AG09319 (cell line): ENCODE measurements at regions not wholly inside any gene's neighbourhood (a gene's known extent, or its start where the extent isn't known, plus 50 kb on each side); places are given as distances from the start of the nearest gene placed in this dataset.

Source experiments
- DNase-seq: peaks from one replicate; pipeline ENCODE4 v3.0.0-alpha.2; 2010; ENCODE audit warnings: low read depth; ENCODE audit errors: extremely low read depth
- TF ChIP-seq, protein P1 (sequence below): IDR thresholded peaks from 2 replicates; pipeline ENCODE4 v1.5.1; 2011; ENCODE audit warnings: low read depth, mild to moderate bottlenecking, inconsistent platforms, low read length, moderate library complexity

DNA sequence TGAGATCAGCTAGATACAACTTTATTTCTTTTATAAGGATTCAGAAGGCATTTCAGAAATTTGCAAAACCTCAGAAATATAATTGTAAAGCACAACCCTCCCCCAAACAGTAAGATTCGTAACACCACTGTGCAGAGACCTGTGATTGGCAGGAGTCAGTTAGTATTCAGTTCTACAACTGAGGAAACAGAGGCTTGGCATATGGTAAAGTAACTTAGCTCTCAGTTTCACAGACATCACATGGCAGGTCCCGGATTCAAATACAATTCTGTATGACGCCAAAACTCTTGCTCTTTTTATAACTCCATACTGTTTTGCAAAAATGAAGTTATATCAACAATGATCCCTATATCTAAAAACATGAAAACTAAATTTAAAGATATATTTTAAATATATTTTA, 225.6 kb upstream of the LMCD1 start:
- TF ChIP-seq, protein P1, sequence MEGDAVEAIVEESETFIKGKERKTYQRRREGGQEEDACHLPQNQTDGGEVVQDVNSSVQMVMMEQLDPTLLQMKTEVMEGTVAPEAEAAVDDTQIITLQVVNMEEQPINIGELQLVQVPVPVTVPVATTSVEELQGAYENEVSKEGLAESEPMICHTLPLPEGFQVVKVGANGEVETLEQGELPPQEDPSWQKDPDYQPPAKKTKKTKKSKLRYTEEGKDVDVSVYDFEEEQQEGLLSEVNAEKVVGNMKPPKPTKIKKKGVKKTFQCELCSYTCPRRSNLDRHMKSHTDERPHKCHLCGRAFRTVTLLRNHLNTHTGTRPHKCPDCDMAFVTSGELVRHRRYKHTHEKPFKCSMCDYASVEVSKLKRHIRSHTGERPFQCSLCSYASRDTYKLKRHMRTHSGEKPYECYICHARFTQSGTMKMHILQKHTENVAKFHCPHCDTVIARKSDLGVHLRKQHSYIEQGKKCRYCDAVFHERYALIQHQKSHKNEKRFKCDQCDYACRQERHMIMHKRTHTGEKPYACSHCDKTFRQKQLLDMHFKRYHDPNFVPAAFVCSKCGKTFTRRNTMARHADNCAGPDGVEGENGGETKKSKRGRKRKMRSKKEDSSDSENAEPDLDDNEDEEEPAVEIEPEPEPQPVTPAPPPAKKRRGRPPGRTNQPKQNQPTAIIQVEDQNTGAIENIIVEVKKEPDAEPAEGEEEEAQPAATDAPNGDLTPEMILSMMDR: no peak
- no peak for DNase-seq

DNA sequence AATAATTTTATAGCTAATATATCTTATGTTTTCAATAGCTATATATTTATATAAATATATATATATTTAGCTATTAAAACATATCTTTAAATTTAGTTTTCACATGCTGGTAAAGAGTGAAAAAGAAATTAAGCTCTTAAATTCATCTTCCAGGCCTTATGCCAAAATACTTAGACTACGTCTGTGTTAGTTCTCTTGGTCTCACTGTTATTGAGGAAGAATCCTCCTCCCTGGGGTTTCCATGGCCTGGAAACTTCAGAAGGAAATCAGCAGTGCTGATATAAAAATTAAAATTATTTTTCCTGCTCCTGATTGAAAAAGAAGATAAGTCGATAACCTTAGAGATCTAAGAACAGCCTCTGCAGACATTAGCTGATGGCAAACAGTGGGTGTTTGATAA, 225.1 kb upstream of the LMCD1 start:
- TF ChIP-seq, protein P1: no peak
- DNase-seq: no peak

DNA sequence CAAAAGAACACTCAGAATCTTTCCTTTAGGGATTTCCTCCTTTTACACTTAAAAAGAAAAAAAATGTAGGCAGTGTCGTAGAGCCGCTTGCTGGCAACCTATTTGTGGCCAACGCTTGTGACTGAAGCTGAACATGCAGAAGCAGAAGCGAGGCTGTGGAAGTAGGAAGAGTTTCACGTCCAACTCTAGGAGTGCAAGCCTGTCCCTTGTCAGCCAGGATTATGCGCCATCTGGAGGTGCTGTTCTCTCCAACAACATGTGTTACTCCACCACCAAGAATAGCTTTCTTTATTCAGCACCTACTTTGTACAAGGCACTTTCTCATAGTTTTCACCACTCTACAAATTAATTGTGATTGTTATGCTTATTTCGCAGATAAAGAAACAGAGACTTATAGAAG, 223.2 kb upstream of the LMCD1 start:
- TF ChIP-seq, protein P1: no peak
- DNase-seq: no peak

DNA sequence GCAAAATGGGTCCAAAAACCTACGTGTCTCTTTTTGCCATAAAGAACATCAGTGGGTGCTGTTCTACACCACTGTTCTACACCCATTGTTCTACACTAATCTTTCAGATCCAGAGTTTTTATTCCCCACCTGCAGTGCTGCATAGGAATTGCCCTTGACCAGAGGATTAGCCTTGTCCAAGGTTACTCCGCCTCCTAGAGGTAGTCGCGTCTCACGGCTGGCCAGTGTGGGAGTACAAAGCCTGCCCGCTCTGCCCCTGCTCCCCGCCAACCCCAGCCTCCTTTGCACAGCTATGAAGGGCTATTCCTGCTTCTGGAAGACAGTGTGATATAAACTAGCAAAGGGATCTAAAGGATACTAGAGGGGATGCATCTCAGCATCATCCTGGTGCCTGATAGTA, 222.1 kb upstream of the LMCD1 start:
- DNase-seq: no peak
- TF ChIP-seq, protein P1: no peak

DNA sequence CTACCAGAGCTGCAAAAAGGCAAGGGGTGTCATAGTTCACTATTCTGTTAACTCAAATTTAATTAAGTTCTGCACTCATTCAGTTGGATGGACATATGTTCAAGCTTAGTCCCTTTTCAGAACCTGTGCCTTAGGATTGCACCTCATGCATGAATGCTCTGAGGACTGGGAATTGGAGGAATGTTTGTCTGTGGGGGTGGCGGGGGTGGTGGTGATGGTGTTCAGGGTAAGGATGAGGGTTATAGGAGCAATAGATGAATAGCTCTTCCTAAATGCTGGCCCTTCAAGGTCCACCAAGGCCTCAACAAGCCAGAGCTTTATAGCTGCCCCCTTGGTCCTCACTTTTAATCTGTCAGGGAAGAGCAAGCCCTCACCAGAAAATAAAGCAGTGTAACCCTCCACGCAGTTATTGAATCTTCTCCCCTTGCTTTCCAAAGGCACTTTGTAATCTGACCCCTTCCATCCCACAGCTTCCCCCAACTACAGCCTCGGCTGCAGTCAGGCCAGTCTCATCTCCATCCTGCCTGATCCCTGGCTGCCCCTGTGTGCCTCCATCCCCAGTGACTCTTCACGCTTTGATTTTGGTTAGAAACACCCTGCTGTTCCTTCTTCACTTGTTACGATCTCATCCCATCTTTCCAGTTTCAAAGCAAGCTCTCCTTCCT, 221.6 kb upstream of the LMCD1 start:
- TF ChIP-seq, protein P1: no peak
- no peak for DNase-seq

DNA sequence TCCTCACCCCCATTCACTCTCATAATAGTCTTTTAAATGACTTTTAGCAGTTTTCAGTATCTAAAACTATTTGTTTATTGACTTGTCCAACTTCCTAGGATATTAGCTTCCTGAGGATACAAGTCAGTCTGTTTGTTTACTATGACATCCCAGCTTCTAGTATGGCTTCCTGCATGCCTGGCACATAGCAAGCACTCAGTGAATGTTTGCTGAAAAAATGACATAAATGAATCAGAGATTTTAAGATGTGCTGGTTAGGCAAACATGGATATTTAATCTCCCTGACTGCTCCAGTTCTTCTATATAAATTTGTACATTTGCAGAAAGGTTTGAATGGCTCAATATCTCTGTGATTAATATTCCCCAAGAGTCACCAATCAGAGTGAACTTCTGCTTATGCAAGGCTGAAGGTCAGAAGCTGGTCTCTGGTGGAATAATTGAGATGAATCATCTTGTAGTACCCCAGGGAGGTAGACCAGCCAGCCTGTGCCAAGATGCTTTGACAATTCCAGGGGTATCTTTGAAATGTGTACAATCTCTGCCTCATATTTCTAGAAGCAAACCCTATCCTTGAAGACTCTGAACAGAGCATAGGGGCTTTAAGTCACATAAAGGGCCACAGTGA, 219.0 kb upstream of the LMCD1 start:
- TF ChIP-seq, protein P1: no peak

DNA sequence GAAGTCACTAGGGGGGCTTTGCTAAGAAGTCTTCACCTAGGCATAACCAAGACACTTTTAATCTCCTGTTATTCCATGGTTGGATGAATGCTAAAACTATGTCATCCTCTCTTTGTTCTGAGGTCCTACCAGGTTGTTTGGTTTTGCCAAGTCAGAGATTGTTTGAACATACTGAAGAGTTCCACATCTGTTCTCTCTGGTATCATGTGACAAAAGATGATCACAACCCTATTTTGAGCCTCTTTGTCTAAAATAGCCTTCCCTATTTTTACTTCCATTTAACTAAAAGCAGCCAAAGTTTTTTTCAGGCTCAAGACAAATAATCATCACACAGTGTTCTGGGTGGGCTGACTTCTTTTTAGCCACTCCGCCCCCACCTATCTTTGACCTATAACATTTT, 218.4 kb upstream of the LMCD1 start:
- DNase-seq: no peak
- TF ChIP-seq, protein P1: no peak

More for the DNA sequence above, 219.0 kb upstream of the LMCD1 start:
- no peak for DNase-seq
